Testis (tissue), 2 donors: ENCODE measurements at regions not wholly inside any gene's neighbourhood (a gene's known extent, or its start where the extent isn't known, plus 50 kb on each side); places are given as distances from the start of the nearest gene placed in this dataset.
"Not testable (repeated sequence)": the region's sequence is repeated elsewhere in the genome, so short reads cannot be mapped to it uniquely, and the experiment has no call there.

Experiments
- DNase-seq: peaks from one replicate; pipeline ENCODE4 v3.0.0-alpha.2; 2019
- H3K27ac ChIP-seq, 2 donors: fragments of 200-600 bp; sonication (generic); one replicate each; pipeline ENCODE4 v1.5.1; 2019
- H3K27me3 ChIP-seq: fragments of 200-600 bp; sonication (generic); one replicate; pipeline ENCODE4 v1.5.1; 2019
- H3K36me3 ChIP-seq: fragments of 200-600 bp; sonication (generic); one replicate; pipeline ENCODE4 v1.5.1; 2017; ENCODE audit warnings: low read depth; ENCODE audit errors: missing control alignments
- H3K4me1 ChIP-seq: fragments of 200-600 bp; sonication (generic); one replicate; pipeline ENCODE4 v1.5.1; 2019
- H3K4me3 ChIP-seq, 2 donors: fragments of 200-600 bp; sonication (generic); one replicate each; pipeline ENCODE4 v1.5.1; 2017 to 2019
- H3K9me3 ChIP-seq: fragments of 200-600 bp; sonication (generic); one replicate; pipeline ENCODE4 v1.5.1; 2017
- POLR2A ChIP-seq: fragments of 450-650 bp; IDR thresholded peaks from one replicate; pipeline ENCODE4 v1.6.1; 2017; ENCODE audit warnings: antibody characterized with exemption, mild to moderate bottlenecking, moderate library complexity
- WGBS, 2 donors: methylation state at CpG; one replicate each; pipeline ENCODE4 v1.1.5; 2018; 5-methylcytosine and 5-hydroxymethylcytosine counted together
- intact Hi-C: fragments of 100-400 bp; cut with DNase I; formaldehyde crosslinking; loops from one replicate; pipeline ENCODE4 v1.15.1; 2023; ENCODE audit warnings: low total_unique reads
- TF ChIP-seq, protein P1 (sequence below), 3 experiments: fragments of 450-650 bp in 2 of 3; fragments of 200-600 bp in 1 of 3; sonication (generic) in 1 of 3; IDR thresholded peaks; one replicate each; pipeline ENCODE4 v1.5.1; 2016 to 2019; ENCODE audit warnings: antibody characterized with exemption in 3 of 3, mild to moderate bottlenecking in 2 of 3, moderate library complexity in 1 of 3

DNA sequence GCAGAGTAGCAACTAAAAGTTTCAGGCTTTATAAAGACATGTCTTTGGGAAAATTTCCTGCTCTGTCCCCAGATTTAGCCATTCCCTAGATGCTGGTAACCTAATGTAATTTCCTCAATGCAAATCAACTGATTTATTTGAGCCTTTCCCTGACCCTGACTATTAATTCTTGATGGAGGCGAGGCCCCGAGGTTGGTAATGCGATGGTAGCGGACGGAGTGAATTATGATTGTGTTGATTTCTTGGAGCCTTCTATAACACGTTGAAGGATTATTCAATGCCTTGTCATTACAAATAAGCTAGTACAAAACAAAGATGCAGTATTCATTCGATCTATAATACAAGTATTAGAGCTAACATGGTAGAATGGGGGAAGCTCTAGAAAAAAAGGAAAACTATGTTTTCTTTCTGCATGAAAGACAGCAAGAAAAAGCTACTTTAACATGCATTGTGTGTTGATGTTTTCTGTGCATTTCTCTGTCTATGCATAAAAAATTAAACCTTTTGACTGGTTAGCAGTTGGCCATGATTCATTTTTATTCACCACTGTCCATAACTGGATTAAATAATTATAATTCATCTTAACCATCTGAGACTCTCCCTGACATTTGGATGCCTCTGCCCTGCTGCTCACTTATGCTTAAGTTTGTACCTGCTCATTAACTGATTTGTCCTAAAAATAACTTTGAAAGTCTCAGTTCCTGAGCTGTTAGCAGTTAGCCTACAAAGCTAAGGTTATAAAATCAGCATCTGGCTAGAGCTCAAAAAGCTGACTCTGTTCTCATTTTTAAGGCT, 490.2 kb upstream of the NUDT12 start:
- TF ChIP-seq, protein P1, sequence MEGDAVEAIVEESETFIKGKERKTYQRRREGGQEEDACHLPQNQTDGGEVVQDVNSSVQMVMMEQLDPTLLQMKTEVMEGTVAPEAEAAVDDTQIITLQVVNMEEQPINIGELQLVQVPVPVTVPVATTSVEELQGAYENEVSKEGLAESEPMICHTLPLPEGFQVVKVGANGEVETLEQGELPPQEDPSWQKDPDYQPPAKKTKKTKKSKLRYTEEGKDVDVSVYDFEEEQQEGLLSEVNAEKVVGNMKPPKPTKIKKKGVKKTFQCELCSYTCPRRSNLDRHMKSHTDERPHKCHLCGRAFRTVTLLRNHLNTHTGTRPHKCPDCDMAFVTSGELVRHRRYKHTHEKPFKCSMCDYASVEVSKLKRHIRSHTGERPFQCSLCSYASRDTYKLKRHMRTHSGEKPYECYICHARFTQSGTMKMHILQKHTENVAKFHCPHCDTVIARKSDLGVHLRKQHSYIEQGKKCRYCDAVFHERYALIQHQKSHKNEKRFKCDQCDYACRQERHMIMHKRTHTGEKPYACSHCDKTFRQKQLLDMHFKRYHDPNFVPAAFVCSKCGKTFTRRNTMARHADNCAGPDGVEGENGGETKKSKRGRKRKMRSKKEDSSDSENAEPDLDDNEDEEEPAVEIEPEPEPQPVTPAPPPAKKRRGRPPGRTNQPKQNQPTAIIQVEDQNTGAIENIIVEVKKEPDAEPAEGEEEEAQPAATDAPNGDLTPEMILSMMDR (IDR thresholded peaks at IDR 0.05): no peak
- TF ChIP-seq POLR2A: no peak
- 61 to 75% methylated on average over 7 of the region's 7 CpGs for WGBS, 2 donors
- Histone ChIP-seq H3K4me1 (no peaks in the 10 kb centered on the region), H3K36me3 (no peaks in the 10 kb centered on the region), H3K4me3 (no peak overlapping the region), H3K9me3 (no peaks in the 10 kb centered on the region), H3K27ac (no peak overlapping the region), H3K27me3 (no peaks in the 10 kb centered on the region)
- intact Hi-C loops: no loop called here
- no peak for DNase-seq

GRCh38 chr5:104050436-104050835, 487.8 kb upstream of the NUDT12 start:
- intact Hi-C loops: no loop called here
- Histone ChIP-seq H3K27ac (no peak overlapping the region), H3K4me1 (no peaks in the 10 kb centered on the region), H3K36me3 (no peaks in the 10 kb centered on the region), H3K4me3 (no peak overlapping the region), H3K9me3 (no peaks in the 10 kb centered on the region), H3K27me3 (no peaks in the 10 kb centered on the region)
- no peak for TF ChIP-seq POLR2A
- TF ChIP-seq, protein P1 (IDR thresholded peaks at IDR 0.05): no peak
- DNase-seq: no peak

- Histone ChIP-seq H3K9me3 (no peaks in the 10 kb centered on the region), H3K27ac (no peak overlapping the region), H3K4me1 (no peaks in the 10 kb centered on the region), H3K27me3 (no peaks in the 10 kb centered on the region), H3K36me3 (no peaks in the 10 kb centered on the region), H3K4me3 (no peak overlapping the region)
- peak; percentile 15 for DNase-seq
- 63 to 66% methylated on average over 6 to 8 of the region's 8 CpGs for WGBS, 2 donors
- intact Hi-C loops: no loop called here
- no peak for TF ChIP-seq POLR2A
- TF ChIP-seq, protein P1 (IDR thresholded peaks at IDR 0.05): no peak
Measured at GRCh38 chr5:104049752-104050151, 487.2 kb upstream of the NUDT12 start.

- Histone ChIP-seq H3K4me3 (no peak overlapping the region), H3K9me3 (no peaks in the 10 kb centered on the region), H3K36me3 (no peaks in the 10 kb centered on the region), H3K27me3 (no peaks in the 10 kb centered on the region), H3K27ac (no peak overlapping the region), H3K4me1 (no peaks in the 10 kb centered on the region)
- TF ChIP-seq, protein P1 (IDR thresholded peaks at IDR 0.05): no peak
- TF ChIP-seq POLR2A: no peak
- WGBS, 2 donors: 53 to 54% methylated on average over 2 of the region's 2 CpGs
- intact Hi-C loops: no loop called here
- DNase-seq: no peak
Measured at GRCh38 chr5:104048231-104048630, 485.6 kb upstream of the NUDT12 start.

- no peaks in the 10 kb centered on the region for H3K36me3 ChIP-seq
- H3K27ac ChIP-seq: no peak overlapping the region
- intact Hi-C loops: no loop called here
- no peak overlapping the region for H3K4me3 ChIP-seq
- TF ChIP-seq, protein P1 (IDR thresholded peaks at IDR 0.05): no peak
- no peak for TF ChIP-seq POLR2A
- no peaks in the 10 kb centered on the region for H3K4me1 ChIP-seq
- H3K9me3 ChIP-seq: no peaks in the 10 kb centered on the region
- no peak for DNase-seq
- H3K27me3 ChIP-seq: no peaks in the 10 kb centered on the region
Measured at GRCh38 chr5:104045987-104046386, 483.4 kb upstream of the NUDT12 start.

DNA sequence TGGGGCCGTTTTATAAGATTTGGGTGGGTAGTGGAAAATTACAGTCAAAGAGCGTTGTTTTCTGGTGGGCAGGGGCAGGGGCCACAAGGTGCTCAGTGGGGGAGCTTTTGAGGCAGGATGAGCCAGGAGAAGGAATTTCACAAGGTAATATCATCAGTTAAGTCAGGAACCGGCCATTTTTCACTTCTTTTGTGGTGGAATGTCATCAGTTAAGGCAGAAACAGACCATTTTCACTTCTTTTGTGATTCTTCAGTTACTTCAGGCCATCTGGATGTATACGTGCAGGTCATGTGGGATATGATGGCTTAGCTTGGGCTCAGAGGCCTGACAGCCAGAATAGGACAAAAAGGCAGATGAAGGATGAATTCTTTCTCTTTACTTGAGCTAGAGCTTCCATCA, 477.3 kb upstream of the NUDT12 start:
- WGBS, 2 donors: 74 to 78% methylated on average over 4 of the region's 4 CpGs
- H3K27ac ChIP-seq, intact Hi-C loops, H3K27me3 ChIP-seq, H3K9me3 ChIP-seq, H3K4me3 ChIP-seq, DNase-seq, H3K36me3 ChIP-seq, H3K4me1 ChIP-seq: not testable (repeated sequence)

DNA sequence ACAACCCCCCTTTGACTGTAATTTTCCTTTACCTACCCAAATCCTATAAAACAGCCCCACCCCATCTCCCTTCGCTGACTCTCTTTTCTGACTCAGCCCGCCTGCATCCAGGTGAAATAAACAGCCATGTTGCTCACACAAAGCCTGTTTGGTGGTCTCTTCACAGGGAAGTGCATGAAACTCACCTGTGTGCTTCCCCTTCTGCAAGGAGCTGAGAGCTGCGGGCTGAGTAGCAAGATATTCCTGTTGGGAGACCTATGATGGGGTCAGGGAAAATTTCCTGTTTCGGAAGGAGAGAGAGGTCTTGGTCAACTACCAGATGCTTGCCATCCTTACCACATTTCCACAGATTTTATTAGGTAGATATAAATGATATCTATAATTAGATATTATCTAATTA, 474.5 kb upstream of the NUDT12 start:
- H3K4me1 ChIP-seq, H3K36me3 ChIP-seq, H3K9me3 ChIP-seq, H3K27ac ChIP-seq, H3K27me3 ChIP-seq, intact Hi-C loops, H3K4me3 ChIP-seq, DNase-seq: not testable (repeated sequence)
- WGBS, 2 donors: 87 to 94% methylated on average over 4 of the region's 4 CpGs
